GM12872 (cell line): ENCODE measurements at regions not wholly inside any gene's neighbourhood (a gene's known extent, or its start where the extent isn't known, plus 50 kb on each side); places are given as distances from the start of the nearest gene placed in this dataset.

ENCODE experiments used
- TF ChIP-seq, protein P1 (sequence below): IDR thresholded peaks from 3 replicates; pipeline ENCODE4 v1.5.1; 2011; ENCODE audit warnings: low read depth, mild to moderate bottlenecking, low read length, moderate library complexity; ENCODE audit not compliant: insufficient read depth

DNA sequence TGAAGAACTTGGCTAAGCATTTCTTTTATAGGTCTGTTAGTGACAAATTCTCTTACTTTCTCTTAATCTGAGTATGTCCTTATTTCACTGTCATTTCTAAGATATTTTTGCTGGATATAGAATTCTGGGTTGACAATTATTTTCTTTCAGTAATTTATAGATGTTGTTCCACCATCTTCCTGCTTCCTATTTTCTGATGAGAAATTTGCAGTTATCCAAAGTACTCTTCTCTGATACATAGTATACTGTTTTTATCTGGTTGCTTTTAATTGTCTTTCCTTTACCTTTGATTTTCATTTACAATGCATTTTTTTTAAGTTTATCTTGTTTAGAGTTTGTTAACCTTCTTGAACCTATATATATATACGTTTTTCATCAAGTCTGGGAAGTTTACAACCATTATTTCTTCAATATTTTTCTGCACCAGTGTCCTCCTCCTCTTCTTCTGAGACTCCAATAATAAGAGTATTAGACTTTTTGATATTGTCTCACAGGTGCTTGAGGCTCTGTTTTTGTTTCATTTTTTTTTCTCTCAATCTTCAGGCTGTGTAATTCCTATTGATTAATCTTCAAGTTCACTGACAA is 101.6 kb upstream of the INSIG1 start:
- TF ChIP-seq, protein P1, sequence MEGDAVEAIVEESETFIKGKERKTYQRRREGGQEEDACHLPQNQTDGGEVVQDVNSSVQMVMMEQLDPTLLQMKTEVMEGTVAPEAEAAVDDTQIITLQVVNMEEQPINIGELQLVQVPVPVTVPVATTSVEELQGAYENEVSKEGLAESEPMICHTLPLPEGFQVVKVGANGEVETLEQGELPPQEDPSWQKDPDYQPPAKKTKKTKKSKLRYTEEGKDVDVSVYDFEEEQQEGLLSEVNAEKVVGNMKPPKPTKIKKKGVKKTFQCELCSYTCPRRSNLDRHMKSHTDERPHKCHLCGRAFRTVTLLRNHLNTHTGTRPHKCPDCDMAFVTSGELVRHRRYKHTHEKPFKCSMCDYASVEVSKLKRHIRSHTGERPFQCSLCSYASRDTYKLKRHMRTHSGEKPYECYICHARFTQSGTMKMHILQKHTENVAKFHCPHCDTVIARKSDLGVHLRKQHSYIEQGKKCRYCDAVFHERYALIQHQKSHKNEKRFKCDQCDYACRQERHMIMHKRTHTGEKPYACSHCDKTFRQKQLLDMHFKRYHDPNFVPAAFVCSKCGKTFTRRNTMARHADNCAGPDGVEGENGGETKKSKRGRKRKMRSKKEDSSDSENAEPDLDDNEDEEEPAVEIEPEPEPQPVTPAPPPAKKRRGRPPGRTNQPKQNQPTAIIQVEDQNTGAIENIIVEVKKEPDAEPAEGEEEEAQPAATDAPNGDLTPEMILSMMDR = no peak

- TF ChIP-seq, protein P1 = no peak
Observed at GRCh38 chr7:155198196-155198892, 99.3 kb upstream of the INSIG1 start.

DNA sequence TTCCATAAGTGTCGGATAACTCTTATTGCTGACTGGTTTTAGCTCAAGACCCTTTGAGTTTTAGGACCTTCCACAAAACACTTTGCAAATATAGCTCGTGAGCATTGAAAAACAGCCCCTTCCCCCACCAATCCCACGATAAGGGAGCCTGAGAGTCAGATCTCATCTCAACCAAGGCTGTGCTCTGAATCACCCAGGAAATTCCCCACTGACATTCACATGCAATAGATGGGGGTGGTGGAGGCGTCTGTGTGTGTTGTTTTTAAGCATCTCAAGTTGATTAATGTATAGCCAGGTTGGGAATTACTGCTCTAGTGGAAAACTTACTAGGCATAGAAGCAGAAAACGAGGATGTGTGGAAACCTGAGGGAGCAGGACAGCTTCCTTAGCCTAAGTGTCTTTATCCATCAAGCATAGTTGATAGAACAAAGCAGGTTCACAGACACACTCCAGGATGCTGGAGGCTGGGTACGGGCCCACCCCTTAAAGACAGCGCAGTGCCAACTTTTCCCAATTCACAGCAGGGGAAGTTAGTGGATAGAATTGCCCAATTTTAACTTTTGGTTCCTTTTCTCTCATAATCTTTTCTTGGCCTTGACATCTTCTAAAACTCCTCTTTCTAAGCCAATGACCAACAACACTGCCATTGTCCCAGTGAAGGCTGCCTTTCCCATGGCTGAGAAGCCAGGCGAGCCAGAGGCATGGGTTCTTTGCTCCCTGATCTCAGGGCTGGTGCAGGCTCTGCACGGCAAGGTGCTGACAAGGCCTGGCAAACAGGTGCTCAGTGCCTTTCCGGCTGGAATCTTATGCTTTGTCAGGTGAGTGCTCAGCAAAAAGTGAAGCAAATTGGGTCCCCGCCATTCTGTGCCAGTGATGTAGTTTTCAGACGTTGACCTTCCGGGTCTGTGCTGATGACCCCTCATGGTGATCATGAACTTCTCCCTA is 98.5 kb upstream of the INSIG1 start:
- TF ChIP-seq, protein P1 = no peak

DNA sequence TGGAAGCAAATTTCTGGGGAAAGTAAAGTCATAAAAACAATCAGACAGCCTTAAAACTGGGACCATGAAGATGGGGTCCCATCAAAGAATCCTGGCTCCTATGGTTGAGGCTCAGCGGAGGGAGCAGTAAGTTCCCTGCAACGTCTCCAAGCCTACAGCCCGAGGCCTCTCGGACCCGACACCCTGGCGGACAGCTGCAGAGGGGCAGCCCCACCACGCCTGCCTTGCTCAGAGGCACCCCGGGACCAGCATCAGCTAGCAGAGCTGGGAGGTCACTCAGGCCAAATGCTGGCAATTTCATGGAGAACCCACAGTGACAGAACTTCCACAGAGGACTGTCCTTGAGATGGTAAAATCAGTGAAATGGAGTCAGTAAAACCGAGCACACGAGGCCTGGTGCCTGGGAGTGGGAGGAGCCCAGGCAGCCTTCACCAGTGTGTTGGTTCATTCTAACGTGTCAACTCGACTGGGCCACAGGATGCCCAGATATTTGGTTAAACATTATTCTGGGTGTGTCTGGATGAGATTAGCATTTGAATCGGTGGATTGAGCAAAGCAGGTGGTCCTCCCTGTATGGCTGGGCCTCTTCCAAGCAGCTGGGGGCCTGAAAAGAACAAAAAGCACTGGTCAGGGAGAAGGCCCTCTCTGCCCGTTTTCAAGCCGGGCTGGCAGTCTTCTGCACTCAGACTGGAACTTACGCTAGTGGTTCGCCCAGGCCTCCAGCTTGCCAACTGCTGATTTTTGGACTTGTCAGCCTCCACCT is 96.2 kb upstream of the INSIG1 start:
- TF ChIP-seq, protein P1 = no peak

GRCh38 chr7:155202106-155202871 is 95.4 kb upstream of the INSIG1 start:
- TF ChIP-seq, protein P1 = no peak

GRCh38 chr7:155203059-155203881 is 94.4 kb upstream of the INSIG1 start:
- TF ChIP-seq, protein P1 = no peak
